Mesodermal cell (in vitro differentiated cells): ENCODE measurements at regions not wholly inside any gene's neighbourhood (a gene's known extent, or its start where the extent isn't known, plus 50 kb on each side); places are given as distances from the start of the nearest gene placed in this dataset.
"Not testable (repeated sequence)": the region's sequence is repeated elsewhere in the genome, so short reads cannot be mapped to it uniquely, and the experiment has no call there.

Source experiments
- H3K27ac ChIP-seq: 2 replicates; pipeline ENCODE4 v1.7.0; 2013; ENCODE audit warnings: mild to moderate bottlenecking, low read depth, low read length, moderate library complexity; ENCODE audit not compliant: severe bottlenecking
- H3K36me3 ChIP-seq: 2 replicates; pipeline ENCODE4 v1.7.1; 2013; ENCODE audit warnings: mild to moderate bottlenecking, low read length, moderate library complexity; ENCODE audit not compliant: control insufficient read depth, insufficient read depth
- H3K4me1 ChIP-seq: one replicate; pipeline ENCODE4 v1.7.1; 2013; ENCODE audit warnings: mild to moderate bottlenecking, low read length; ENCODE audit not compliant: insufficient read depth, control insufficient read depth, poor library complexity, severe bottlenecking
- H3K4me3 ChIP-seq: 2 replicates; pipeline ENCODE4 v1.7.0; 2013; ENCODE audit warnings: low read length, control low read depth, mild to moderate bottlenecking; ENCODE audit not compliant: insufficient read depth, poor library complexity, severe bottlenecking; ENCODE audit errors: extremely low read depth
- H3K9me3 ChIP-seq: 2 replicates; pipeline ENCODE4 v1.7.1; 2013; ENCODE audit warnings: mild to moderate bottlenecking, low read length, moderate library complexity; ENCODE audit not compliant: control insufficient read depth
- WGBS, 2 experiments: methylation state at CpG; one replicate each; pipeline ENCODE4 v1.1.5; 2013; ENCODE audit warnings: missing lambda C conversion rate in 2 of 2; ENCODE audit not compliant: insufficient coverage in 2 of 2; 5-methylcytosine and 5-hydroxymethylcytosine counted together

DNA sequence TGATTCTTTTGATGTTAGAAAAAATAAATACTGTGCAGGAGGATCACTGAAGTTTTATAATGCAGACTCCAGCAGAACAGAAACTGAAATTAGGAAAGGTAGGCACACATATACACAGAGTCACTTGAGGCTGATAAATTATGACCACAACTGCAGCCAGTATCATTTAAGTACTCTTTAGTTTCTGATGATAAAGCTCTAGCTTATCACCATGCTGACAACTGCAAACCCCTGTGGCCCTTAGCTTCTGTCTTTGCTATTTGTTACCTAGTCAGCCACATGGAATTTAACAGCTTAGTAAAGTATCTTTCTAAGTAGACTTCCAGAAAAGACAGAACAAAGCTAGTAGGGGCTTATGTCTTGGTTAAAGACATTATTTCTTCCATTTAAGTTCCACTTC lies 734.8 kb upstream of the CDH6 start:
- no peaks in the 10 kb centered on the region for H3K4me1 ChIP-seq
- no peaks in the 10 kb centered on the region for H3K9me3 ChIP-seq
- H3K36me3 ChIP-seq: no peaks in the 10 kb centered on the region
- no peak overlapping the region for H3K27ac ChIP-seq
- no peak overlapping the region for H3K4me3 ChIP-seq

DNA sequence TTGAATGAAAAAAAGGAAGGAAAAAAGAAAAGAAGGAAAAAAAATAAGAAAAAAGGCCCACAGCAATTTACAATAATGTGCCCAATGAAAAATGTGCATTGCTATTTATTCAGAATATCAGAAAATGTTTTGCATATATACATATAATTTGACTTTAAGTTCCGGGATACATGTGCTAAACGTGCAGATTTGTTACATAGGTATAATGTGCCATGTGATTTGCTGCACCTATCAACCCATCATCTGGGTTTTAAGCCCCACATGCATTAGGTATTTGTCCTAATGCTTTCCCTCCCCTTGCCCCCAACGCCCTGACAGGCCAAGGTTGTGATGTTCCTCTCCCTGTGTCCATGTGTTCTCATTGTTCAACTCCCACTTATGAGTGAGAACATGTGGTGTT lies 738.0 kb upstream of the CDH6 start:
- not testable (repeated sequence) for H3K36me3 ChIP-seq, H3K4me3 ChIP-seq, H3K27ac ChIP-seq, H3K4me1 ChIP-seq, H3K9me3 ChIP-seq
- WGBS, 2 experiments: 100% methylated on average over 1 of the region's 3 CpGs; no CpG with 5 or more reads in 1 of the 2 experiments

DNA sequence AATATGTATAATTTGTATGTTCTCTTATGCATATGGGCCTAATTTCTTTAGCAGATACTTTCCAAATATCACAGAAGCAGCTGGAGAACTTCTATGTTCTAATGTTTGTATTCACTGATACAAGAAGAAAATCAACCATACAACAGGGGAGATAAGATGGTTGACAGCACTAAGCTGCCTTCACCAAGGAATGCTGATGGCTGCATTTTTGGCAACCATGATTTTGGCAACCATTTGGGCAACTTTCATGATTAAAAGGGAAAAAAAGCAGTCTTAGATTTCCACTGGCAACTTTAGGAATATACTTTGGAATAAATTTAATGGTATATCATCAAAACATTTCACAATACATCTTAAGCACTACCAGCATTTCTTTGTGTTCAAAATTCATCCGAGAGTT lies 740.3 kb upstream of the CDH6 start:
- H3K4me1 ChIP-seq: no peaks in the 10 kb centered on the region
- no peaks in the 10 kb centered on the region for H3K36me3 ChIP-seq
- WGBS, 2 experiments: no CpG with 5 or more reads among the region's 1 CpG
- no peak overlapping the region for H3K4me3 ChIP-seq
- H3K27ac ChIP-seq: no peak overlapping the region
- no peaks in the 10 kb centered on the region for H3K9me3 ChIP-seq

DNA sequence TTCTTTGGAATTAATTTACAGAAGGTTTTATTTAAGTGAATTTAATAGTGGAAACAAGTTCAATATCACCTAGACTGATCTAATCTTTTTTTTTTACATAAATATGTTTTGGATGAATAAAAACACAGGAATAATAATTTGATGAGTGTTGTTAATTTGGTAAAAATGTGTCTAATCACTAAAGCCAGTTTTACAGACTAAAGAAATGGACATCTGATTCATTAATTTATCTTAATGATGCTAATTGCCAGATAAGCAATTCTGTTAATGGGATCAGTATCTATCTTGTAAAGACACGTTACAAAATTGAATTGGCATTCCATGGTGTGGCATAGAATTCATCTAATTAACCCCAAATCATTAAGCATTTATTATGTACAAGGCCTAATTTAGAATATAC lies 743.3 kb upstream of the CDH6 start:
- H3K36me3 ChIP-seq: no peaks in the 10 kb centered on the region
- no peaks in the 10 kb centered on the region for H3K4me1 ChIP-seq
- H3K9me3 ChIP-seq: no peaks in the 10 kb centered on the region
- H3K4me3 ChIP-seq: no peak overlapping the region
- no CpG with 5 or more reads among the region's 1 CpG for WGBS, 2 experiments
- no peak overlapping the region for H3K27ac ChIP-seq

DNA sequence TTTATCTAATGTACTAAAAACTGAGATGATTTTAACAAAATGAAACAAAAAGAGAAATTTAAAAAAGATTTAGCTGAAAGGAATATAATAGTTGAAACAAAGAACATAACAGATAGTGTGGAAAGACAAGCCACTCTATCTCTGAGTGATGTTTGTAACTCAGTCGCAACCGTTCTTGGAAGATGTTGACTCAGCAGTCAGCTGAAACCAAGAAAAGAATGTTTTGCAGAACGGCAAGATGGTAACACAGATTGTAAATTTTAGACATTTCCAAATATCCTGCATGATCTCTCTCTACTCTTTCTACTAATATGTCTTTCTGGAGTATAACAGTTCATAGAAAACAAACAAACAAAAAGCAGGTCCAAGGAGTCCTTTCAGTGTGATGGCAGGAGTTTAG lies 746.1 kb upstream of the CDH6 start:
- no peak overlapping the region for H3K27ac ChIP-seq
- no peaks in the 10 kb centered on the region for H3K4me1 ChIP-seq
- H3K4me3 ChIP-seq: no peak overlapping the region
- H3K9me3 ChIP-seq: no peaks in the 10 kb centered on the region
- WGBS, 2 experiments: 95% methylated on average over 2 of the region's 3 CpGs; no CpG with 5 or more reads in 1 of the 2 experiments
- no peaks in the 10 kb centered on the region for H3K36me3 ChIP-seq

DNA sequence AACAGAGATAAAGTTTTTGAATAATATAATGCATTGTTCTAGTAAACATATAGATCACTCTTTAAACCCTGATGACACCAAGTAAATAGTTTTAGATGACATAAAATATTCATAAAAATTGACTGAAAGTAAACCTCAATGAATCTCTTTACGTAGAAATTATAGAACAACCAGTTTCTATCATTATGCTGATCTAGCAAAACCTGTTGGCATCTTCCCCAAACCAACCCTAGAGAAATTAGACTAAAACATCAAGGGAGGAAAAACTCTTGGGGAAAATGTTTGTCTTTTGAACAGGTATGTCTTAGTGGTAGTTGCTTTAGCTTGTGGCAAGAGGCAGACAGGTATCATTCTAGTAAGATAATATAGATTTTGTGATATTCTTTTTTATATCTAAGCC lies 747.0 kb upstream of the CDH6 start:
- Histone ChIP-seq H3K27ac (no peak overlapping the region), H3K9me3 (no peaks in the 10 kb centered on the region), H3K36me3 (no peaks in the 10 kb centered on the region), H3K4me3 (no peak overlapping the region), H3K4me1 (no peaks in the 10 kb centered on the region)
- WGBS, 2 experiments: no CpG with 5 or more reads among the region's 1 CpG

DNA sequence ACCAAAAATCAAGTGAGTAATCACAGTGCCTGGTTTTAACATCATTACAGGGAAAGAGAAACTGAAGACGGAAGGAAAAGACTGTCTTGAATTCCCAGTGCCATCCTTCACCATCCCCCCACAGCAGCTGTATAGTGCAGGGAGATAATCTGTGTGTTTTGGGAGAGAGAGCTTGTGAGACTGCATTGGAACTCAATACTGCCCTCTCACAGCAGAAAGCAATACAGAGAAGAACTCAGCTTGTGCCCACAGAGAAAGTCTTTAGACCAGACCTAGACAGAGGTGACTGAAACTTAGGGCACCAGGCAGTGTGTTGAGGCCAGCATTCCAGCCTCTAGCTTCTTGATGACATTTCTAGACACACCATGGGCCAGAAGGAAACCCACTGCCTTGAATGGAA lies 754.7 kb upstream of the CDH6 start:
- no CpG with 5 or more reads among the region's 1 CpG for WGBS, 2 experiments
- H3K4me1 ChIP-seq: no peaks in the 10 kb centered on the region
- H3K4me3 ChIP-seq: no peak overlapping the region
- no peaks in the 10 kb centered on the region for H3K36me3 ChIP-seq
- no peak overlapping the region for H3K27ac ChIP-seq
- no peaks in the 10 kb centered on the region for H3K9me3 ChIP-seq

DNA sequence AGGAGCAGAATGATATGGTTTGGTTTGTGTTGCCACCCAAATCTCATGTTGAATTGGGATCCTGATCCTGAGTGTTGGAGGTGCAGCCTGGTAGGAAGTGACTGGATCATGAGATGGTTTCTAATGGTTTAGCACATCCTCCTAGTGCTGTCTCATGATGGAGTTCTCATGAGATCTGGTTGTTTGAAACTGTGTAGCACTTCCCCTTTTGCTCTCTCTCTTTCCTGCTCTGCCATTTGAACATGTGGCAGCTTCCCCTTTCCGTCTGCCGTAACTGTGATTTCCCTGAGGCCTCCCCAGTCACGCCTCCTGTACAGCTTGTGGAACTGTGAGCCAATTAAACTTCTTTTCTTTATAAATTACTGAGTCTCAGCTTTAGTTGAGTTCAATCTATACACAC lies 756.8 kb upstream of the CDH6 start:
- H3K4me1 ChIP-seq: no peaks in the 10 kb centered on the region
- H3K4me3 ChIP-seq: no peak overlapping the region
- H3K9me3 ChIP-seq: no peaks in the 10 kb centered on the region
- no peak overlapping the region for H3K27ac ChIP-seq
- no CpG with 5 or more reads among the region's 3 CpGs for WGBS, 2 experiments
- no peaks in the 10 kb centered on the region for H3K36me3 ChIP-seq

DNA sequence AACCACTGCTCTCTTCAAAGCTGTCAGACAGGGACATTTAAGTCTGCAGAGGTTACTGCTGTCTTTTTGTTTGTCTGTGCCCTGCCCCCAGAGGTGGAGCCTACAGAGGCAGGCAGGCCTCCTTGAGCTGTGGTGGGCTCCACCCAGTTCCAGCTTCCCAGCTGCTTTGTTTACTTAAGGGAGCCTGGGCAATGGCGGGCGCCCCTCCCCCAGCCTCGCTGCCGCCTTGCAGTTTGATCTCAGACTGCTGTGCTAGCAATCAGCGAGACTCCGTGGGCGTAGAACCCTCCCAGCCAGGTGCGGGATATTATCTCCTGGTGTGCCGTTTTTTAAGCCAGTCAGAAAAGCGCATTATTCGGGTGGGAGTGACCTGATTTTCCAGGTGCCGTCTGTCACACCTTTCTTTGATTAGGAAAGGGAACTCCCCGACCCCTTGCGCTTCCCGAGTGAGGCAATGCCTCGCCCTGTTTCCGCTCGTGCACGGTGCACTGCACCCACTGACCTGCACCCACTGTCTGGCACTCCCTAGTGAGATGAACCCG lies 764.5 kb upstream of the CDH6 start:
- H3K4me1 ChIP-seq, H3K9me3 ChIP-seq, H3K4me3 ChIP-seq, H3K27ac ChIP-seq, H3K36me3 ChIP-seq: not testable (repeated sequence)
- WGBS, 2 experiments: 56 to 74% methylated on average over 13 of the region's 20 CpGs

DNA sequence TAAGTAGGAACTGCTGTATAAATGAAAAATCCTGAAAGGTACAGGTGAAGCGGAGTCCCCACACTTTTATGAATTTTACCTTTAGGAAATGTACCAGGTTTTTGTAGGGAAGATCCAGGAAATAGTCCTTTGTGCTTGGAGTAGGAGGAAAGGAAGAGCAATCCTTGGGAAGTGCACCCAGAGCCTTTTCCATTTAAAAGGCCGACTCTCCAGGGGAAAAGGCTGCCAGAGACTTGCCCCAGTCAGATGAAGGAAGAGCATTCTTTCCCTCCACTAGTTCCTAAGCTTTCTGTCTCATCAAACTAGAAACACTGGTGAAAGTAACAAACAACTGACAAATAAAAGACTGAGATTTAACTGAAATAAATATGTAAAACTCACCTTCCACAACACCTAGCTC lies 779.4 kb upstream of the CDH6 start:
- H3K9me3 ChIP-seq: no peaks in the 10 kb centered on the region

DNA sequence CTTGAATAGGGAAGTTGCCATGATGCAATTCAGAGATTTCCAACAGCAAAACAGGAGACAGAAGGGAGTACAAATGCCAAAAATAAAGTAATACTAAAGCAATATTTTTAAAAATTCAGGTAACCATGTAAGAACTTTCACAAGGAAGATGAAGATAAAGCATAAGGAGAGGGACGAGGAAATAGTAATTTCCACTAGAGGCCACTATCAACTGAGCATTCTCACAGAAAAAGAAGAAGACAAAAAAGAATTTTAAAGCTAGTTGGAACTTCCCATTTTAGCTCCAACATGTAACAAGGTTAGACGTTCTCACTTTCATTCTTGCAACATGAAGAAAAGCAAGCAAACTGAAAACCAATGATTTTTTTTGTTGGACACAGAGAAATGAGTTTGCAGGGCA lies 779.9 kb upstream of the CDH6 start:
- H3K27ac ChIP-seq: no peak overlapping the region
- 89% methylated on average over 2 of the region's 2 CpGs; no CpG with 5 or more reads in 1 of the 2 experiments for WGBS, 2 experiments
- no peak overlapping the region for H3K4me3 ChIP-seq
- no peaks in the 10 kb centered on the region for H3K9me3 ChIP-seq
- no peaks in the 10 kb centered on the region for H3K36me3 ChIP-seq
- no peaks in the 10 kb centered on the region for H3K4me1 ChIP-seq

More for the DNA sequence above, 779.4 kb upstream of the CDH6 start:
- Histone ChIP-seq H3K36me3 (no peaks in the 10 kb centered on the region), H3K27ac (no peak overlapping the region), H3K4me1 (no peaks in the 10 kb centered on the region), H3K4me3 (no peak overlapping the region)
- WGBS, 2 experiments: 67 to 83% methylated on average over 2 of the region's 2 CpGs
